Activated naive CD8-positive, alpha-beta T cell treated with anti-CD3 and anti-CD28 coated beads, Interleukin-2, amount 50 U/mL, for 16 hours (primary cell): ENCODE measurements at regions not wholly inside any gene's neighbourhood (a gene's known extent, or its start where the extent isn't known, plus 50 kb on each side); places are given as distances from the start of the nearest gene placed in this dataset.
"Not testable (repeated sequence)": the region's sequence is repeated elsewhere in the genome, so short reads cannot be mapped to it uniquely, and the experiment has no call there.

Experiments
- DNase-seq: peaks from one replicate; pipeline ENCODE4 v3.0.0-alpha.2; 2020; ENCODE audit warnings: low read depth, low spot score

DNA sequence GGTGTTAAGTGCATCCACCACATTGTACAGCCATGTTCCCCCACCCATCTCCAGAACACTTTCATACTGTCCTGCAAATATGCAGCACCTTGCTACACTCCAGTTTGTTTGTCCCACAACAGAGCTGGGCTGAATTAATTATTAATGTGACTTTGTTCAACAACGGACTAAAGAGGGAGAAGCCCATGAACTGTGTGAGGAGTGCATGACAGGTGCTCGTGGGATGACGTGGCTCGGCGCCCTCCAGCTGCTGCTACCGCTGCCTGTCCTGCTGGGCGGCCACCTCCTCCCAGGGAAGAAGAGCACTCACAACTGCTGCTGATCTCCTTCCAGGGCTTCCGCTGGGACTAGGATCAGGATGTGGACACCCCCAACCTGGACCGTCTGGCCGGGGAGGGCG lies 111.2 kb upstream of the DEFB108B start:
- DNase-seq, result not testable (repeated sequence)

DNA sequence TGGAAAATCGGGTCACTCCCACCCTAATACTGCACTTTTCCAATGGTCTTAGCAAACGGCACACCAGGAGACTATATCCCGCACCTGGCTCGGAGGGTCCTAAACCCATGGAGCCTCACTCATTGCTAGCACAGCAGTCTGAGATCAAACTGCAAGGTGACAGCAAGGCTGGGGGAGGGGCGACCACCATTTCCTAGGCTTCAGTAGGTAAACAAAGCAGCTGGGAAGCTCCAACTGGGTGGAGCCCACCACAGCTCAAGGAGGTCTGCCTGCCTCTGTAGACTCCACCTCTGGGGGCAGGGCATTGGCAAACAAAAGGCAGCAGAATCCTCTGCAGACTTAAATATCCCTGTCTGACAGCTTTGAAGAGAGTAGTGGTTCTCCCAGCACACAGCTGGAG lies 109.0 kb upstream of the DEFB108B start:
- not testable (repeated sequence) for DNase-seq

DNA sequence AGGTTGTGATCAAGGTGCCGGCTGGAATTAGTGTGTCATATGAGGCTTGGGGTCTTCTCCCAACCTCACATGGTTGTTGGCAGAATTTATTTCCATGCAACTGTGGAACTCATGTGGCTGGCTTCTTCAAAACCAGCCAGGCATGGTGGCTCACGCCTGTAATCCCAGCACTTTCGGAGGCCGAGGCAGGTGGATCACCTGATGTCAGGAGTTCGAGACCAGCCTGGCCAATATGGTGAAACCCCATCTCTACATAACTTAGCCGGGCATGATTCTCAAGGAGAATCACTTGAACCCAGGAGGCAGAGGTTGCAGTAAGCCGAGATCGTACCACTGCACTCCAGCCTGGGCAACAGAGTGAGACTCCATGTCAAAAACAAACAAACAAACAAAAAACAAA lies 102.3 kb upstream of the DEFB108B start:
- not testable (repeated sequence) for DNase-seq

- not testable (repeated sequence) for DNase-seq
Observed at GRCh38 chr11:71734368-71734767, 98.6 kb upstream of the DEFB108B start.

DNA sequence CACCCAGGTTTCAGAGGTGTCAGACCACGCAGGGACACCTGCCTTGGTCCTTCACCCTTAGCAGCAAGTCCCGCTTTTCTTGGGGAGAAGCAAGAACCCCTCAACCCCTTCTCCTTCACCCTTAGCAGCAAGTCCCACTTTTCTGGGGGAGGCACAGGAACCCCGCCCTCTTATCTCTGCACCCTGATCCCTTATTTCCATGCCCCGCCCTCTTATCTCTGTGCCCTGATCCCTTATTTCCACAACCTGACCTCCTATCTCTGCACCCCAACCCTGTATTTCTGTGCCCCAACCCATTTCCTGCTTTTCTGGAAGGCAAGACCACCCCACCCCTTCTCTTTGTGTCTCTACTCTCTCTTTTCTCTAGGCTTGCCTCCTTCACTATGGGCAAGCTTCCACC lies 94.7 kb upstream of the DEFB108B start:
- DNase-seq, result not testable (repeated sequence)

DNA sequence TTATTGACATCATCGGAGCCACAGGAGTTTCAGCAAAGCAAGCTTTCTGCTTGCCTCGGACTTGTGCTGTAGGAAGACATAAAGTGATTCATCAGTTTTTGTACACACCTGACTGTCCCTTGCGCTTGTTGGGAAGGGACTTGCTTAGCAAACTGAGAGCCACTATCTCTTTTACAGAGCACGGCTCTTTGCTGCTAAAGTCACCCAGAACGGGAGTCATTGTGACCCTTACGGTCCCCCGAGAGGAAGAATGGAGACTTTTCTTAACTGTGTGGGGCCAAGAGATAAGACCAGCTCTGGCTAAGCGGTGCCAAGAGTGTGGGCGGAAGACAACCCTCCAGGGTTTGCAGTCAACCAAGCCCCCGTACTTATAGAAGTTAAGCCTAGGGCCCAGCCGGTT lies 89.6 kb upstream of the DEFB108B start:
- not testable (repeated sequence) for DNase-seq

- DNase-seq, result not testable (repeated sequence)
Observed at GRCh38 chr11:71745656-71746055, 87.3 kb upstream of the DEFB108B start.

GRCh38 chr11:71746263-71746662 lies 86.7 kb upstream of the DEFB108B start:
- not testable (repeated sequence) for DNase-seq

- DNase-seq, result not testable (repeated sequence)
Observed at GRCh38 chr11:71748965-71749620, 83.9 kb upstream of the DEFB108B start.

- DNase-seq, result not testable (repeated sequence)
Observed at GRCh38 chr11:71750908-71751307, 82.1 kb upstream of the DEFB108B start.

- DNase-seq, result not testable (repeated sequence)
Observed at GRCh38 chr11:71764695-71765491, 68.1 kb upstream of the DEFB108B start.

DNA sequence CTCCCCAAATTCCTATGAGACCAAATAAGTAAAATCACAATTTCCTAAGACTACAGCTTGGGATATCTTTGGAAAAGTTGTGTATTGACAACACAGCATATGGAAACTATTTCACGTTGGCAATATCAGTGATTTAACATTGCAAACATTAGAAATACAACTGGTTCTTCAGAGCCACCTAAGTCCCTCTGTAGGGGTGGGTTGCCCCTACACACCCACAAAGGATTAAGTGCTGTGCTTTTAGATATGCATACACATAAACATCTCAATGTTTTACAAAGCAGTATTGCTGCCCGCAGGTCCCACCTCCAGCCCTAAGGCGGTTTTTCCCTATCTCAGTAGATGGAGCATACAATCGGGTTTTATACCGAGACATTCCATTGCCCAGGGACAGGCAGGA lies 66.0 kb upstream of the DEFB108B start:
- DNase-seq, result not testable (repeated sequence)

- DNase-seq, result not testable (repeated sequence)
Observed at GRCh38 chr11:71772193-71772592, 60.8 kb upstream of the DEFB108B start.

GRCh38 chr11:71774603-71775222 lies 58.3 kb upstream of the DEFB108B start:
- no peak for DNase-seq

GRCh38 chr11:71780116-71780515 lies 52.9 kb upstream of the DEFB108B start:
- not testable (repeated sequence) for DNase-seq

DNA sequence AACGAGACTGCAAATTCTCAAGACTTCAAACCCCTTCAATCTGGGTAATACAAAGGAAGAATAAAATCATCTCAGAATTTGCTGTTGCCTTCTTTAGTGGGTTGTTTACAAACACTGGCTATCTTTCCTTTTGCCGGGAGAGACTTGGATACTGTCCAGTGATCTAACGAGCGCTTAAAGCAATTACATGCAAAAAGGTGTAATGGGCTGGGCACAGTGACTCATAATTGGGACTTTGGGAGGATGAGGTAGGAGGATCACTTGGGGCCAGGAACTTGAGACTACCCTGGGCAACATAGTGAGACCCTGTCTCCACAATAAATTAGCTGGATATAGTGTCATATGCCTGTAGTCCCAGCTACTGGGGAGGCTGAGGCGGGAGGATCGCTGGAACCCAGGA lies 52.2 kb upstream of the DEFB108B start:
- not testable (repeated sequence) for DNase-seq

DNA sequence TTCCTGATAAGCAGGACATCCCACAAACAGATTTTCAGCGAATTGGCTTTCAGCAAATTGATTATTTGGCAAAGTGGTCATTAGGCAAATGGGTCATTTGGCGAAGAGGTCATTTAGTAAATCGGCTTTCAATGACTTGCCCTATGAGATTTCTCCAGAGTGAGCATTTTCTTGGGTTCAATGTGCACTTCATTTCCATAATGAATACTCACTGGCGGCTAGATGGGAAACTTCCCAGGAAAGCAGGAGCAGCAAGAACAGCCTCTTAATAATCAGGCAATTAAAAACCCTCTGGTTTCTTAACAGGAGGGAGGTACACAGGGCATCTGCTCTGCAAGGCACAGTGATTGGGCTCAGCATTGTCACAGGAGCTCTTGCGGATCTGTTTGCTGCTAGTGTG lies 51.5 kb upstream of the DEFB108B start:
- DNase-seq, result not testable (repeated sequence)

DNA sequence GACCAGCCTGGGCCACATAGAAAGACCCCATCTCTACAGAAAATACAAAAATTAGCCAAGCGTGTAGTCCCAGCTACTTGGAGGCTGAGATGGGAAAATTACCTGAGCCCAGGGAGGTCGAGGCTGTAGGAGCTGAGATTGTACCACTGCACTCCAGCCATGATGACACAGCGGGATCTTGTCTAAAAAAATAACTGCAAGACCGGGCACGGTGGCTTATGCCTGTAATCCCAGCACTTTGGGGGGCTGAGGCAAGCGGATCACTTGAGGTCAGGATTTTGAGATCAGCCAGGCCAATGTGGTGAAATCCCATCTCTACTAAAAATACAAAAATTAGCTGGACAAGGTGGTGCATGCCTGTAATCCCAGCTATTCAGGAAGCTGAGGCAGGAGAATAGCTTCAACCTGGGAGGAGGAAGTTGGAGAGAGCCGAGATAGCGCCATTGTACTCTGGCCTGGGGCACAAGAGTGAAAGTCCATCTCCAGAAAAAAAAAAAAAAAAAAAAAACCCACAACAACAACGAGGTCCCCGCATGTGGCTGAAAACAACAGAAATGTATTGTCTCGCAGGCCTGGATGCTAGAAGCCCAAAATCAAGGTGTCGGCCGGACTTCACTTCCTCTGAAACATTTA lies 50.7 kb upstream of the DEFB108B start:
- not testable (repeated sequence) for DNase-seq

GRCh38 chr11:71783191-71783590 lies 49.8 kb upstream of the DEFB108B start:
- not testable (repeated sequence) for DNase-seq
